SU-DHL-6 (cell line): ENCODE measurements at regions not wholly inside any gene's neighbourhood (a gene's known extent, or its start where the extent isn't known, plus 50 kb on each side); places are given as distances from the start of the nearest gene placed in this dataset.

ENCODE experiments used
- EZH2phosphoT487 ChIP-seq: fragments of 200-600 bp; sonication (generic), shearing (Covaris generic); conservative IDR thresholded peaks from 2 replicates; pipeline ENCODE4 v1.6.1; 2018; ENCODE audit warnings: mild to moderate bottlenecking, antibody characterized with exemption, low read length, moderate library complexity, mixed read lengths
- TF ChIP-seq, protein P1 (sequence below): fragments of 200-600 bp; sonication (generic); IDR thresholded peaks from one replicate; pipeline ENCODE4 v1.5.1; 2017; ENCODE audit warnings: antibody characterized with exemption, mild to moderate bottlenecking, low read length, moderate library complexity; ENCODE audit not compliant: insufficient read depth, poor library complexity, severe bottlenecking

DNA sequence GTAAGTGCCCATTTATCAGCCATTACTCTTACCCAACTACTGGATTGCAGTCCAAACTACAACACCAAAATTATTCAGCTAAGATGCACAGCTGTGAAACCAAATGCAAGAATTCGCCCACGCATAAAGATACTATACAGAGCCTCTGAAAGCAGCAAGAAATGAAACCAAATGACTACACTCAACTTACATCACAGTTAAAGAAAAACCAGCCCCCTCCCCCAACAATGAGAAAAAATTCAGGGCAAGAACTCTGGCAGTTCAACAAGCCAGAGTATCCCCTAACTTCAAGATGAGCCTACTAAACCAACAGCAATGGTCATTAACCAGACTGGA lies 209.1 kb upstream of the VWC2 start:
- TF ChIP-seq, protein P1, sequence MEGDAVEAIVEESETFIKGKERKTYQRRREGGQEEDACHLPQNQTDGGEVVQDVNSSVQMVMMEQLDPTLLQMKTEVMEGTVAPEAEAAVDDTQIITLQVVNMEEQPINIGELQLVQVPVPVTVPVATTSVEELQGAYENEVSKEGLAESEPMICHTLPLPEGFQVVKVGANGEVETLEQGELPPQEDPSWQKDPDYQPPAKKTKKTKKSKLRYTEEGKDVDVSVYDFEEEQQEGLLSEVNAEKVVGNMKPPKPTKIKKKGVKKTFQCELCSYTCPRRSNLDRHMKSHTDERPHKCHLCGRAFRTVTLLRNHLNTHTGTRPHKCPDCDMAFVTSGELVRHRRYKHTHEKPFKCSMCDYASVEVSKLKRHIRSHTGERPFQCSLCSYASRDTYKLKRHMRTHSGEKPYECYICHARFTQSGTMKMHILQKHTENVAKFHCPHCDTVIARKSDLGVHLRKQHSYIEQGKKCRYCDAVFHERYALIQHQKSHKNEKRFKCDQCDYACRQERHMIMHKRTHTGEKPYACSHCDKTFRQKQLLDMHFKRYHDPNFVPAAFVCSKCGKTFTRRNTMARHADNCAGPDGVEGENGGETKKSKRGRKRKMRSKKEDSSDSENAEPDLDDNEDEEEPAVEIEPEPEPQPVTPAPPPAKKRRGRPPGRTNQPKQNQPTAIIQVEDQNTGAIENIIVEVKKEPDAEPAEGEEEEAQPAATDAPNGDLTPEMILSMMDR: no peak
- no peak for TF ChIP-seq EZH2phosphoT487
